GM18867 (cell line): ENCODE measurements at regions not wholly inside any gene's neighbourhood (a gene's known extent, or its start where the extent isn't known, plus 50 kb on each side); places are given as distances from the start of the nearest gene placed in this dataset.

Experiments used
- ATAC-seq: cut with Tn5 transposase; IDR thresholded peaks from one replicate; pipeline ENCODE4 v1.9.1; 2021; ENCODE audit warnings: mild to moderate bottlenecking, moderate library complexity; ENCODE audit not compliant: unreplicated experiment

- ATAC-seq: no peak
Measured at GRCh38 chr6:40197371-40197770, 263.1 kb upstream of the MOCS1 start.

GRCh38 chr6:40196135-40196518 is 261.9 kb upstream of the MOCS1 start:
- ATAC-seq: no peak

DNA sequence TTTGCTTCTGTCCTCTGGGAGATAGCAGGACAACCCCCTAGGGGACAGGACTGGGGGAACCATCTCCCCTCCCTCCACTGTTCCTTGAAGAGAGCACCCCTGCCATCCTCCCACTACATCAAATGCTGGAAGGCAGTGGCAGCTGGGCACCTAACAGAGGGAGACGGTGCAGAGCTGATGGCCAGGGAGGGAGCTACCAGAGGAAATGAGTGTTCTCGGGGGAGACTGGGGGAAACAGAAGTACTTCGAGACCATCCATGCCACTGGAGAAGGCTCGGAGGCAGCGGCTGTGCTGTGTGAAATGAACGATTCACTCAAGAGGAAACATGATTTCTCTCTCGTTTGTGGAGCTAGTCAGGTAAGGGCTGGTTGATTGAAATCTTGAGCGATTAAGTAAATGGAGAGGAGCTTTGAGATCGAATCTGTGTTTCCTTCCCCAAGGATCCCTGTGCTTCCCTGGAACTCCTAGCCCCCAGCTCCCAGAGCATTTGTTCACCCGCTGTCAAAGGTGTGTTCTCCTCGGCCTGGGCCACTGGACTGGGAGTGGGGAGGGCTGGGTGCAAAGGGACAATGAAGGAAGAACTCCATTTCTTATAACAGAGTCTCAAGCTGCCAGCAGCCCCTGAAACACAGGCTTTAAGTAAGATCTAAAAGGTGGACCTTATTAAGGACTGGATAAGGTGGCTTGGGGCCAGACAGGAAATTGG is 261.3 kb upstream of the MOCS1 start:
- ATAC-seq: no peak

DNA sequence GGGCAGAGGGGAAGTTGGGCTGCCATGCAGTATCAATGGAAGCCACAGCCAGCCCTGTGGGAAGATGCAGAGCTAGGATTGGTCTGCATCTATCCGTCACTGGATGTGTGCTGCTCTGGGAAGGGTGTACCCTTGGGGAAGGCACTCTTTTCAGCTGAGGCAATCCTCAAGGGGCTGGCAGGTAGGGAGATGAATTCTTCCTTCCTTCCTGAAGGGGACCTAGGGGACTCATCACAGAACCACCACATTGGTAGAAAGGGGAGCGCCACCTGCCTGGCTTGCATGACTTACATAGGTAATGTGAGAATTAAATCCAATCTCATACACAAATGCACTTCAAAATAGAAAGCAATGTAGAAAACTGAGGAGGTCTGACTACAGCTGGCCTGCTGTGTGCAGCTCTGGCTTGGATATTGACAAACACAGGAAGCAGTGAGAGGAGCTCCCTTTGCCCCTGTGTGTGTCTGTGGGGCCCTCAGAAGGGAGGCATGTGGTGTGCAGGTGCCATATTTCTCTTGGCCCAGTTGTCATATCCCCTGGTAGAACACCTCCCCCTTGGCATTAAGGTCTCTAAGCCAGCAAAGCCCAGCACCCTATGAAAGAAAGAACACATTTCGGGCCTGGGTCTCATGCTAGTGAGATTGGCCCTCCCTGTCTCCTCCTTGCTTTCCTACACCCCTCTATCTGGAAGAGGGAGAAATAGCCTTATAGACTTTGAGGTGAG is 260.3 kb upstream of the MOCS1 start:
- ATAC-seq: no peak

GRCh38 chr6:40192516-40192915 is 258.3 kb upstream of the MOCS1 start:
- no peak for ATAC-seq

DNA sequence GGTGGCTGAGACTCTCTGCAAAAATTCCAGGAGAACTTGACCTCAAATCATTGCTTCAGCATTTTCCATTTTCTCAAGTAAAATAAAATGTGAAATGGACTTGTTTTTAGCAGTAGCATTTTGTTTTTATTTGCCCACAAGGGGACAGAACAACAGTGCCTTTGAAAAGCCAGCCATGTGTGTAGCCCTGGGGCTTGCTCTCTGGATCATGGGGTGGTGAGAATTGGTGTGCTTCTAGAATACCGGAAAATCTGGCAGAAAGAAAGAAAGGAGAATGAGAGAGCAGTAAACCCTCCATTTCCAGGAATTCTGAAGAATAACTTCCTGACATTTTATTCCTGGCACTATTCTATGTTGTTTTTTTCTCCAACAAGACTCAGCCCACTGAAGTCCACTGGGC is 254.7 kb upstream of the MOCS1 start:
- ATAC-seq: no peak

DNA sequence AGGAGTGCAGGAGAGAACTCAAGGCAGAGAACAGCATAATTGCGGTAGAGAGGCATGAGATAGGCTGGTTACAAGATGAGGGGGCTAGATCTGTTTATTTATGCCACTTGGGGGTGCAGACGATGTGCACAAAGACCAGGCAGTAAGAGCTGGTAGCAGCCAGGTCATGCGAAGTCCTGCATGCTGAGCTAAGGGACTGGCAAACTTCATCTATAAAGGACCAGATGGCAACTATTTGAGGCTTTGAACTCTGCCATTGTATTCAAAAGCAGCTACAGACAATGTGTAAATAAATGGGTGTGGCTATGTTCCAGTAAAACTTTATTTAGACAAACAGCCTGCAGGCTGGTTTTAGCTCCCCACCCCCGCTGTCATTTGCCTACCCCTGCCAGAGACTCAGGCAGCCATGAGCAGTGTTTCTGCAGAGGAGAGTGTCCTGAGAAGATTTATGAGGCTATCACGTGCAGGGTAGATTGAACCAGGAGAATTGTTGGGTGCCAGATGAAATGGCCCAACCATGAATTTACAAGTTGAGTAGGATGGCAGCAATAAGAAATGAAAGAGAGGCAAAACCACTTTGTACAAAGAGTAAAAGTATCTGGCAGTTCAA is 253.4 kb upstream of the MOCS1 start:
- ATAC-seq: no peak

DNA sequence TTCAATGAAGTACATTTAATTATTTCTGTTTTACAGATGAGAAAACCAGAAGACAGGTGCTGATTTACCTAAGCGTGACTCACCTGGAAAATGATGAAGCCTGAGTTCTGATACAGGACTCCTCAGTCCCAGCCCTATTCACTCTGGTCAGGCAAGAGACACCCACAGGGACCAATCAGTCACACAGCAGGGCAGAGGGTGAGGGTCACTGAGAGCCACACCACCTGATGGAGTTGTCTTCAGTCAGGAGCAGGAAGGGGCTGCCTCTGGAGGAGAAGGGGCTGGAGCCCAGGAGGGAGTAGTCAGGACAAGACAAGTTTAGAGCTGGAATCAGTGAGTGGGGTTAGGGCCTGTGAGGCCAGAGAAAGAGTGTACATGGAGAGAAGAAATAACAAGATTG is 251.2 kb upstream of the MOCS1 start:
- no peak for ATAC-seq

DNA sequence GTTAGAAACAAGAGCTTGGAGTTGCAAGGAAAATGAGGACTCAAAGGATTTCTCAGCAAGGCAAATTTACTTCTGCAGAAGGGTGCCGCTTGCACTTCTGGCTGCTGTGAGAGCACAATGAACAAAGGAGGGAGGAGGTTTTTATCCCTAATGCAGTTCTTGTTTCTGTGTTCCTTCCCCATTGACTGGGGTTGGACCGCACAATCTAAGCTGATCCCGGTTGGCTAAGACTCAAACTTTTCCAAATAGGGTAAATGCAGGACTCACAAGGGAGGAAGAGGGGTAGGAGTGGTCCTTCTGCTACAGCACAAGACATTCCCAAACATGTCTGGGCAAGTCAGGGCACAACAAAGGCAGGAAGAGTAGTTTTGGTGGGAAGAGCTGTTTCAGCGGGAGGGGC is 249.6 kb upstream of the MOCS1 start:
- no peak for ATAC-seq

- ATAC-seq: no peak
Measured at GRCh38 chr6:40181367-40181766, 247.1 kb upstream of the MOCS1 start.

DNA sequence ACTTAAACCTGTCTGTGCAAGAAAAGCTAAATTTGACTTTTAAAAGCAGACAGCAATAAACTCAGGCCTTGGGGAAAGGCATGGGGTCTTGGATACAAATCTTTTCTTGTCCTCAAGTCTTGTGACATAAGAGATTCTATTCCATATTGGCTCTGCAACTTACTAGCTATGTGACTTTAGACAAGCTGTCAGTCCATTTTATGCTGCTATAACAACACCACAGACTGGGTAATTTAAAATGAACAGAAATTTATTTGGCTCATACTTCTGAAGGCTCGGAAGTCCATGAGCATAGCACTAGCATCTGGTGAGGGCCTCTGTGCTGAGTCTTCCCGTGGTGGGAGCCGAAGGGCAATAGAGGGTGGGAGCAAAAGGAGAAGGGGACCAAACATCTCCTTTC is 246.0 kb upstream of the MOCS1 start:
- no peak for ATAC-seq

DNA sequence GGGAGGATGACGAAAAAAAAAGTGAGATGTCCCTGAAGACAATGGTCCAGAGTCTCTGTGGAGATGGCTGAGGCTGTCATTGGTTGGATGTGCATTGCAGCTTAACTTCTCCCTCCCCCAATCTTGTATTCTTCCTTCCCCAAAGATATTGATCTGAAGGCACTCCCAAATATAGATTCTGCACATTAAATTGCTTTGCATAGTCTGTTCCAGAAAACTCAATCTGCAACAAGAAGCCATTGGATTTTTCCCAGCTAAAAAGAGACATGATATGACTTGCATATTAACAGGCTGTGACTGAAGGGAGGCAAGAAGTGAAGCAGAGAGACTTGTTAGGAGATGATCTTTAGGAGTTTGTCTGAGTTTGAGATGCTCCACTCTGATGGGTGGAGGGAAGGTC is 245.2 kb upstream of the MOCS1 start:
- no peak for ATAC-seq

DNA sequence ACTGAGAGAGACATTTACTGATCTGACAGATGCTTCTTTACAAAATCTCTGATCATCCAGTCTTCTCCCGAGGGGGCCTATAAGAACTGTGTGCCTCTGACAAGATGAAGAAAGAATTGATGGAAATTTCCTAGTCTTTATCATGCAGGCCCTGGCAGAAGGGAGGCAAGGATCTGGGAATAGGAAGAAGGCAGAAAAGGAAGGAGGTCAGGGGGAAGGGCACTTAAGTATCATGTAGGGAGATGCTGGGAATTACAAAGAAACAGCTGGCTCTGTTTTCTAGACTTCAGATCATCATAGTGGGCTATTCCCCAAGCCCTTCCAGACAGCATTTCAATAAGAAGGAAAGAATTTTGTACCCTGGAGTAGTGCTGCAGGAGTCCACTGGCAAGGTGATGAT is 243.3 kb upstream of the MOCS1 start:
- no peak for ATAC-seq

- no peak for ATAC-seq
Measured at GRCh38 chr6:40176152-40176551, 241.9 kb upstream of the MOCS1 start.

DNA sequence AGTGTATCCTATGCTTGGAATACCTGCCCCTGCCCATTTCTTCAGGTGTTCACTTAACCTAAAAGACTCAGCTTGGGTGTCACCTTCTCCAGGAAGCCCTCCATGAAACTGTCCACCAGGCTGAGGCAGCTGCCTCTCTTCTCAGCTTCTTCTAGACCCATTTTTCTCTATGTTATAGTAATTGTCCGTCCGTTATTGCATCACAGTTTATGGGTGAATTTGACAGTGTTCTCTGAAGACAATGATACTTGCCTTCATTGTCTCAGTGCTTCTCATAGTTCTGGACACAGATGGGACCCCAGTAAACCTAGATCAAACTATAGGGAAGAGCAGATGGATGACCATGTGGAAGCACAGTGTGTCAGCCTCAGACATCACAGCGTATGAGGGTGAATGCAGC is 238.0 kb upstream of the MOCS1 start:
- ATAC-seq: no peak

- no peak for ATAC-seq
Measured at GRCh38 chr6:40171343-40171742, 237.1 kb upstream of the MOCS1 start.

- ATAC-seq: no peak
Measured at GRCh38 chr6:40170856-40171255, 236.6 kb upstream of the MOCS1 start.

GRCh38 chr6:40169878-40170277 is 235.6 kb upstream of the MOCS1 start:
- no peak for ATAC-seq

DNA sequence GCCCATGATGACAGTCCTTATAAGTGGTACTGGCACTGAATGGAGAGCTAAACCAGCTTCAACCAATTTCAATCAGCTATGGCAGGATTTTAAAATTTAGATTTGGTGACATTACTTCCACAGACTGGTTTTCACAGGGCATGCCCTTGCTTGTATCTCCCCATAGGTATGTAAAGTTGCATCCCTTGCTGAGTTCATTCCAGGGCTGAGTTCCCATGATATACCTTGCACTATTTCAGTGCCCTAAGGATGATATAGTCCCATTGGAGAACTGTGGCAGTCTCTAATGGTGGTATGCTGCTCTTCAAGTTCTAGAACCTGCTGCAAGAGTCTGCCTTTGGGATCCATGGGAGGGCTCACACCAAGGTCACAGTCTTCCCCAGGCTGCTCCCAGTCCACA is 232.7 kb upstream of the MOCS1 start:
- no peak for ATAC-seq

DNA sequence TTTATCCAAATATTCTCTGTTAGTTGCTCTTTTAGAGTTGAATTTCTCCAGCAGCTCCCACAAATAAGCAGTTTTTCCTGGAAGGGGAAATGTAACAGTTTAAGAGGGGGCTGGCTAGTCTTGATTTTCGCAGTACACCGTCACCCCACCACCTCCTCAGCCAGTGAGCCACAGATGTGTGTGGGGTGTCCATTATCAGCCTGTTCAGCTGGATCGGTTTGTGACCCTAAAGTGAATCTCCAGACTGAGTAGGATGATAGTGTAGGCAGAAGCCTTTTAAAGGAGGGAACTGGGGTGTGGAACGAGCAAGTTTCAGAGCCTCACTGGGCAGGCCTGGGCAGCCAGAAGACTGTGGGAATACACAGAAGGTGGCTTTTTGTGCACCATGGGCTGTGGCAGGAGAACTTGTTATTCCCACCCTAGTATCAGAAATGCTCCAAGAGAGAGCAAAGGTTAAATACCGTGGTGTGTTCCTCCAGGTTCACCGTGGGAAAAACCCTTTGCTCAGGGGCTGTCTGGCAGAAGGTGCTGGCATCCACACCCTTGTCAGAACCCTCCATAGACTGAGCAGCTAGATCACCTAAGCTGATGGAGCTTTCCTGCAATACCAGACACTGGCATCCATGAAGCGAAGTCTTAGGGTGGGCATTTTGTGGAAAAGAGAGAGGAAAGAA is 230.9 kb upstream of the MOCS1 start:
- ATAC-seq: no peak

DNA sequence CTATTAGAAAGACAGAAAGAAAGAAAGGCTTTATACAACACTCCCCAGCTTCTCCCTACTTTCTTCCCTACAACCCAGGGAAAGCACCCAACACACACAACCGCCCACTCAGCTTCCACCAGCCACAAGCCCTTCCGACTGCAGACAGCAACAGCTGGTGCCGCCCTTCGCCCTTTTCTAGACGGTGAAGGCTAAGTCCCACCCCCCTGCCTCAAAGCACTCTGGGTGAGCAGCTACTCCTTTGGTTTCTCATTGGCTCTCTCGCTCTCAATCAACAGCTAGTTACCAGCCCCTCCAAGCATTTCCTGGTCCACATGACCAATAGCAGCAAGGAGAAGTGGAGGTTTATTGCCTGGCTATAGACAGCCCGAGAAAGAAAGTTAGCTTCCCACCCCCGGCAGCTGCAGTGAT is 230.1 kb upstream of the MOCS1 start:
- no peak for ATAC-seq

DNA sequence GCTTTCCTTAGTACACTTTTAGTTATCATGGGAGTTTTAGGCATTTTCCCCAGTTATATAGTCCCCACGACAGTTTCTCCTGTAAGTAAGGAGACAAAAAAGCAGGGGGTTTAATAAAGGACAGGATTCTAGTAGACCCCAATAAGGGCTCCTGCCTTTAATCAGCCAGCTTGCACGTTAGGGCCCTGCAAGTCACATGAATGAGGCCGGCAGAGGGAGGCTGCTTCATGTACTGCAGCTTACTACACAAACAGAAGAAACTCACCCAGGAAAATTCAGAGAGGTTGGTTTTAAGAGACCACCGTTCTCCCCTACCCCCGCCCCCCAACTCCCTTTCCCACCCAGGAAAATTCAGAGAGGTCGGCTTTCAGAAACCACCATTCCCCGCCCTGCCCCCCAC is 229.7 kb upstream of the MOCS1 start:
- no peak for ATAC-seq
